ENCODE measurements at regions not wholly inside any gene's neighbourhood (a gene's known extent, or its start where the extent isn't known, plus 50 kb on each side); places are given as distances from the start of the nearest gene placed in this dataset.

- no peak overlapping the region for H3K4me3 ChIP-seq
- intact Hi-C loops (cut with DNase I; ENCODE audit: low total_unique reads), result no loop called here
- no peaks in the 10 kb centered on the region for H3K36me3 ChIP-seq
Observed at GRCh38 chr6:82085701-82086100, 161.8 kb downstream of the IBTK start.

GRCh38 chr6:82084324-82084920, 163.1 kb downstream of the IBTK start:
- no peaks in the 10 kb centered on the region for H3K9me3 ChIP-seq
- no peak overlapping the region for H3K4me3 ChIP-seq
- no peak overlapping the region for H3K27ac ChIP-seq
- TF ChIP-seq CTCF (IDR thresholded peaks at IDR 0.05), result no peak
- DNase-seq, result no peak
- intact Hi-C loops (cut with DNase I; ENCODE audit: low total_unique reads), result no loop called here
- H3K4me1 ChIP-seq, result peaks cover 0 to 13% (median 3%) of the 10 kb centered on the region in 4 donors
- no peaks in the 10 kb centered on the region for H3K36me3 ChIP-seq
- H3K27me3 ChIP-seq, result no peaks in the 10 kb centered on the region

More at GRCh38 chr6:82085701-82086100, 161.8 kb downstream of the IBTK start:
- Histone ChIP-seq H3K27me3 (no peaks in the 10 kb centered on the region), H3K4me1 (peaks cover 0 to under 1% (median 0%) of the 10 kb centered on the region in 4 donors), H3K9me3 (no peaks in the 10 kb centered on the region), H3K27ac (no peak overlapping the region)
- TF ChIP-seq CTCF (IDR thresholded peaks at IDR 0.05), result no peak
- DNase-seq, result no peak

- TF ChIP-seq CTCF (IDR thresholded peaks at IDR 0.05), result no peak
- H3K4me3 ChIP-seq, result no peak overlapping the region
- intact Hi-C loops (cut with DNase I; ENCODE audit: low total_unique reads), result no loop called here
Observed at GRCh38 chr6:82083646-82084045, 163.9 kb downstream of the IBTK start.

GRCh38 chr6:82080767-82081166, 166.8 kb downstream of the IBTK start:
- H3K36me3 ChIP-seq, result no peaks in the 10 kb centered on the region
- DNase-seq, result no peak
- no peak overlapping the region for H3K4me3 ChIP-seq
- H3K27me3 ChIP-seq, result no peaks in the 10 kb centered on the region
- H3K9me3 ChIP-seq, result no peaks in the 10 kb centered on the region
- H3K27ac ChIP-seq, result peak overlapping the region in 1 of 2 donors; percentile 53
- intact Hi-C loops (cut with DNase I; ENCODE audit: low total_unique reads), result no loop called here
- peaks cover 0 to 47% (median 11%) of the 10 kb centered on the region in 4 donors for H3K4me1 ChIP-seq
- no peak for TF ChIP-seq CTCF (IDR thresholded peaks at IDR 0.05)

More at GRCh38 chr6:82083646-82084045, 163.9 kb downstream of the IBTK start:
- no peak overlapping the region for H3K27ac ChIP-seq
- H3K27me3 ChIP-seq, result no peaks in the 10 kb centered on the region
- peaks cover 0 to 20% (median 4%) of the 10 kb centered on the region in 4 donors for H3K4me1 ChIP-seq
- no peak for DNase-seq
- no peaks in the 10 kb centered on the region for H3K9me3 ChIP-seq
- no peaks in the 10 kb centered on the region for H3K36me3 ChIP-seq

GRCh38 chr6:82078286-82078908, 169.1 kb downstream of the IBTK start:
- H3K9me3 ChIP-seq, result no peaks in the 10 kb centered on the region
- no peaks in the 10 kb centered on the region for H3K27me3 ChIP-seq
- no peak for TF ChIP-seq CTCF (IDR thresholded peaks at IDR 0.05)
- peak overlapping the region in 1 of 2 donors; percentile 53 for H3K27ac ChIP-seq
- DNase-seq, result no peak
- intact Hi-C loops (cut with DNase I; ENCODE audit: low total_unique reads), result no loop called here
- no peak overlapping the region for H3K4me3 ChIP-seq
- H3K36me3 ChIP-seq, result no peaks in the 10 kb centered on the region
- peaks cover 0 to 58% (median 12%) of the 10 kb centered on the region in 4 donors for H3K4me1 ChIP-seq

Data from tibial artery (tissue), 4 donors.